ENCODE measurements at regions not wholly inside any gene's neighbourhood (a gene's known extent, or its start where the extent isn't known, plus 50 kb on each side); places are given as distances from the start of the nearest gene placed in this dataset.

GRCh38 chr12:87870061-87870460 is 159.1 kb downstream of the C12orf50 start:
- Mint-ChIP-seq H3K9me3 (peaks cover 12% of the 10 kb centered on the region), H3K27ac (no peak overlapping the region), H3K4me1 (ENCODE audit: low read depth in 2 of 2) (no peaks in the 10 kb centered on the region), H3K36me3 (no peaks in the 10 kb centered on the region), H3K4me3 (no peak overlapping the region), H3K27me3 (no peaks in the 10 kb centered on the region)
- DNase-seq (ENCODE audit: low spot score) (no peak), ATAC-seq (no peak)

GRCh38 chr12:87866578-87867292 is 162.5 kb downstream of the C12orf50 start:
- Mint-ChIP-seq H3K27ac (no peak overlapping the region), H3K4me1 (ENCODE audit: low read depth in 2 of 2) (no peaks in the 10 kb centered on the region), H3K4me3 (no peak overlapping the region), H3K9me3 (peaks cover 6% of the 10 kb centered on the region), H3K36me3 (no peaks in the 10 kb centered on the region), H3K27me3 (no peaks in the 10 kb centered on the region)
- DNase-seq (ENCODE audit: low spot score) (no peak), ATAC-seq (no peak)

- no peaks in the 10 kb centered on the region for H3K4me1 Mint-ChIP-seq (ENCODE audit: low read depth in 2 of 2)
- DNase-seq (ENCODE audit: low spot score) (no peak), ATAC-seq (no peak)
- H3K27ac Mint-ChIP-seq, result no peak overlapping the region
- H3K27me3 Mint-ChIP-seq, result no peaks in the 10 kb centered on the region
- H3K9me3 Mint-ChIP-seq, result peaks cover 6% of the 10 kb centered on the region
- no peaks in the 10 kb centered on the region for H3K36me3 Mint-ChIP-seq
- no peak overlapping the region for H3K4me3 Mint-ChIP-seq
Measured at GRCh38 chr12:87861791-87862190, 167.4 kb downstream of the C12orf50 start.

GRCh38 chr12:87853448-87854003 is 175.7 kb downstream of the C12orf50 start:
- H3K4me1 Mint-ChIP-seq (ENCODE audit: low read depth in 2 of 2), result no peaks in the 10 kb centered on the region
- H3K27me3 Mint-ChIP-seq, result no peaks in the 10 kb centered on the region
- no peaks in the 10 kb centered on the region for H3K36me3 Mint-ChIP-seq
- H3K27ac Mint-ChIP-seq, result no peak overlapping the region
- DNase-seq (ENCODE audit: low spot score) (no peak), ATAC-seq (no peak)
- no peak overlapping the region for H3K4me3 Mint-ChIP-seq
- H3K9me3 Mint-ChIP-seq, result peaks cover 3% of the 10 kb centered on the region

- peaks cover 3% of the 10 kb centered on the region for H3K9me3 Mint-ChIP-seq
- H3K36me3 Mint-ChIP-seq, result no peaks in the 10 kb centered on the region
- H3K4me1 Mint-ChIP-seq (ENCODE audit: low read depth in 2 of 2), result no peaks in the 10 kb centered on the region
- no peak for DNase-seq (ENCODE audit: low spot score)
- no peaks in the 10 kb centered on the region for H3K27me3 Mint-ChIP-seq
- no peak overlapping the region for H3K4me3 Mint-ChIP-seq
- ATAC-seq, result no peak
- H3K27ac Mint-ChIP-seq, result no peak overlapping the region
Measured at GRCh38 chr12:87849074-87849473, 180.1 kb downstream of the C12orf50 start.

GRCh38 chr12:87848248-87848868 is 180.8 kb downstream of the C12orf50 start:
- no peak for ATAC-seq
- Mint-ChIP-seq H3K27ac (no peak overlapping the region), H3K4me1 (ENCODE audit: low read depth in 2 of 2) (no peaks in the 10 kb centered on the region), H3K27me3 (no peaks in the 10 kb centered on the region), H3K4me3 (no peak overlapping the region), H3K36me3 (no peaks in the 10 kb centered on the region), H3K9me3 (peaks cover 3% of the 10 kb centered on the region)
- no peak for DNase-seq (ENCODE audit: low spot score)

- H3K27me3 Mint-ChIP-seq, result no peaks in the 10 kb centered on the region
Measured at GRCh38 chr12:87847147-87847546, 182.1 kb downstream of the C12orf50 start.

GRCh38 chr12:87846045-87846444 is 183.2 kb downstream of the C12orf50 start:
- H3K4me1 Mint-ChIP-seq (ENCODE audit: low read depth in 2 of 2), result no peaks in the 10 kb centered on the region
- H3K36me3 Mint-ChIP-seq, result no peaks in the 10 kb centered on the region
- no peak for DNase-seq (ENCODE audit: low spot score)
- H3K27me3 Mint-ChIP-seq, result no peaks in the 10 kb centered on the region
- ATAC-seq, result no peak
- no peak overlapping the region for H3K27ac Mint-ChIP-seq
- H3K4me3 Mint-ChIP-seq, result no peak overlapping the region
- no peaks in the 10 kb centered on the region for H3K9me3 Mint-ChIP-seq

More at GRCh38 chr12:87847147-87847546, 182.1 kb downstream of the C12orf50 start:
- DNase-seq (ENCODE audit: low spot score) (no peak), ATAC-seq (no peak)
- H3K4me3 Mint-ChIP-seq, result no peak overlapping the region
- no peak overlapping the region for H3K27ac Mint-ChIP-seq
- H3K4me1 Mint-ChIP-seq (ENCODE audit: low read depth in 2 of 2), result no peaks in the 10 kb centered on the region
- no peaks in the 10 kb centered on the region for H3K36me3 Mint-ChIP-seq
- H3K9me3 Mint-ChIP-seq, result peaks cover 3% of the 10 kb centered on the region

- no peak for ATAC-seq
- DNase-seq (ENCODE audit: low spot score), result no peak
- Mint-ChIP-seq H3K27me3 (no peaks in the 10 kb centered on the region), H3K27ac (no peak overlapping the region), H3K4me1 (ENCODE audit: low read depth in 2 of 2) (no peaks in the 10 kb centered on the region), H3K36me3 (no peaks in the 10 kb centered on the region), H3K9me3 (peaks cover 3% of the 10 kb centered on the region), H3K4me3 (no peak overlapping the region)
Measured at GRCh38 chr12:87841935-87842334, 187.3 kb downstream of the C12orf50 start.

- Mint-ChIP-seq H3K9me3 (peaks cover 6% of the 10 kb centered on the region), H3K27me3 (no peaks in the 10 kb centered on the region), H3K4me3 (no peak overlapping the region), H3K4me1 (ENCODE audit: low read depth in 2 of 2) (no peaks in the 10 kb centered on the region), H3K36me3 (no peaks in the 10 kb centered on the region), H3K27ac (no peak overlapping the region)
- DNase-seq (ENCODE audit: low spot score) (no peak), ATAC-seq (no peak)
Measured at GRCh38 chr12:87836190-87836589, 193.0 kb downstream of the C12orf50 start.

- H3K36me3 Mint-ChIP-seq, result no peaks in the 10 kb centered on the region
- H3K4me3 Mint-ChIP-seq, result no peak overlapping the region
- H3K27ac Mint-ChIP-seq, result no peak overlapping the region
- H3K4me1 Mint-ChIP-seq (ENCODE audit: low read depth in 2 of 2), result no peaks in the 10 kb centered on the region
- no peaks in the 10 kb centered on the region for H3K27me3 Mint-ChIP-seq
- ATAC-seq, result no peak
- DNase-seq (ENCODE audit: low spot score), result no peak
- peaks cover 8% of the 10 kb centered on the region for H3K9me3 Mint-ChIP-seq
Measured at GRCh38 chr12:87828382-87828973, 200.7 kb downstream of the C12orf50 start.

- no peak overlapping the region for H3K4me3 Mint-ChIP-seq
- H3K27ac Mint-ChIP-seq, result no peak overlapping the region
- peaks cover 8% of the 10 kb centered on the region for H3K9me3 Mint-ChIP-seq
Measured at GRCh38 chr12:87827638-87828264, 201.4 kb downstream of the C12orf50 start.

GRCh38 chr12:87822923-87823322 is 206.3 kb downstream of the C12orf50 start:
- H3K27ac Mint-ChIP-seq, result no peak overlapping the region
- peaks cover 9% of the 10 kb centered on the region for H3K9me3 Mint-ChIP-seq
- no peaks in the 10 kb centered on the region for H3K36me3 Mint-ChIP-seq
- ATAC-seq (no peak), DNase-seq (ENCODE audit: low spot score) (no peak)
- no peaks in the 10 kb centered on the region for H3K27me3 Mint-ChIP-seq
- H3K4me1 Mint-ChIP-seq (ENCODE audit: low read depth in 2 of 2), result no peaks in the 10 kb centered on the region
- H3K4me3 Mint-ChIP-seq, result no peak overlapping the region

More at GRCh38 chr12:87827638-87828264, 201.4 kb downstream of the C12orf50 start:
- ATAC-seq (no peak), DNase-seq (ENCODE audit: low spot score) (no peak)
- no peaks in the 10 kb centered on the region for H3K27me3 Mint-ChIP-seq
- H3K4me1 Mint-ChIP-seq (ENCODE audit: low read depth in 2 of 2), result no peaks in the 10 kb centered on the region
- no peaks in the 10 kb centered on the region for H3K36me3 Mint-ChIP-seq
